ENCODE measurements at regions not wholly inside any gene's neighbourhood (a gene's known extent, or its start where the extent isn't known, plus 50 kb on each side); places are given as distances from the start of the nearest gene placed in this dataset.

- TF ChIP-seq CTCF (IDR thresholded peaks at IDR 0.05) (no peak), POLR2A (IDR thresholded peaks at IDR 0.05) (no peak), EP300 (IDR thresholded peaks at IDR 0.05) (no peak)
Observed at GRCh38 chr1:95558791-95559190, 324.8 kb downstream of the RWDD3 start.

All from sigmoid colon (tissue), 4 donors.